Psoas muscle (tissue), 7 donors: ENCODE measurements at regions not wholly inside any gene's neighbourhood (a gene's known extent, or its start where the extent isn't known, plus 50 kb on each side); places are given as distances from the start of the nearest gene placed in this dataset.

Experiments used
- ATAC-seq, 4 donors: fragments of 200-7000 bp; cut with Tn5 transposase; one replicate each; pipeline ENCODE4 v1.9.1; 2020; ENCODE audit warnings: moderate library complexity in 3 of 4, mild to moderate bottlenecking in 2 of 4
- DNase-seq, 2 donors: peaks; one replicate each; pipeline ENCODE4 v3.0.0-alpha.2; 2020
- H3K27ac ChIP-seq: fragments of 200-600 bp; one replicate; pipeline ENCODE4 v1.8.0; 2022
- H3K27me3 ChIP-seq, 3 donors: fragments of 200-600 bp in 1 of 3; one replicate each; pipeline versions ENCODE4 v1.6.1 to v1.8.0; 2013 to 2022; ENCODE audit warnings: low read length in 2 of 3, mild to moderate bottlenecking in 2 of 3, moderate library complexity in 1 of 3; ENCODE audit not compliant: insufficient read depth in 3 of 3
- H3K36me3 ChIP-seq, 2 donors: fragments of 200-600 bp in 1 of 2; one replicate each; pipeline versions ENCODE4 v1.6.1 to v1.8.0; 2013 to 2022; ENCODE audit warnings: low read depth in 1 of 2, mild to moderate bottlenecking in 1 of 2, moderate library complexity in 1 of 2; ENCODE audit not compliant: insufficient read depth in 1 of 2
- H3K4me1 ChIP-seq: fragments of 200-600 bp; one replicate; pipeline ENCODE4 v1.8.0; 2022
- H3K4me3 ChIP-seq: fragments of 200-600 bp; one replicate; pipeline ENCODE4 v1.8.0; 2022; ENCODE audit warnings: mild to moderate bottlenecking
- H3K9me3 ChIP-seq: fragments of 200-600 bp; one replicate; pipeline ENCODE4 v1.8.0; 2022
- WGBS, 3 donors: extraction: QIAGEN DNeasy Blood & Tissue Kit; methylation state at CpG; one replicate each; pipeline versions ENCODE4 v1.1.6 to v1.1.7; 2013; 5-methylcytosine and 5-hydroxymethylcytosine counted together
- intact Hi-C, 2 donors: fragments of 100-400 bp; cut with DNase I; formaldehyde crosslinking; loops; one replicate each; pipeline versions ENCODE4 v1.11.0 to v1.14.2; 2022
- TF ChIP-seq, protein P1 (sequence below): fragments of 200-600 bp; IDR thresholded peaks from one replicate; pipeline ENCODE4 v1.8.0; 2022; ENCODE audit warnings: antibody characterized with exemption
- donor health status: healthy with polysubstance abuse.
- donor health status: DM: no; HTN: no; CAD: no; lungs with moderate emphysema.
- donor health status: Bipolar disorder and iron deficiency.
- donor health status: healthy.
- donor health status: DM: yes; HTN: yes; CAD: no.
- donor health status: DM: no; HTN: no; CAD: no.
- donor health status: DM: yes; HTN: yes; CAD: no.

DNA sequence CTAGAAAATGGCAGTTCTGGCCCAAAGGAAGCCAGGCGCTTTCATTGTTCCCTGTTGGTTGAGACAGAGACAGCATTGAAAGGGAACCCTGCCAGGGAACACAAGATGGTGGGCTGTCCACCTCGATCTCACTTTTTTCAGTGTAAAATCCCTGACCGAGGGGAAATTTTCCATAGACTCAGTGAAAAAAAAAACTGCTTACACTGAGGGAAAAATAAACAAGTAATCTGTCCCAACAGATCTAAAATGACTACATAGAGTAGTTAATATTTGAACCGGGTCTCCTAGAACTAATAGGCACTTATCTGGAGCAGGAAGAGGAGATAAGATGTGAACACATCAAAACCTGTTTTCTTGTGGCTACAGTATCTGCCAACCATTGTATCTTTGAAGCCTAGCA, 763.4 kb upstream of the GOLIM4 start:
- Histone ChIP-seq H3K27ac (no peak overlapping the region), H3K4me3 (no peak overlapping the region), H3K36me3 (no peaks in the 10 kb centered on the region), H3K9me3 (no peaks in the 10 kb centered on the region), H3K27me3 (no peaks in the 10 kb centered on the region), H3K4me1 (no peaks in the 10 kb centered on the region)
- TF ChIP-seq, protein P1, sequence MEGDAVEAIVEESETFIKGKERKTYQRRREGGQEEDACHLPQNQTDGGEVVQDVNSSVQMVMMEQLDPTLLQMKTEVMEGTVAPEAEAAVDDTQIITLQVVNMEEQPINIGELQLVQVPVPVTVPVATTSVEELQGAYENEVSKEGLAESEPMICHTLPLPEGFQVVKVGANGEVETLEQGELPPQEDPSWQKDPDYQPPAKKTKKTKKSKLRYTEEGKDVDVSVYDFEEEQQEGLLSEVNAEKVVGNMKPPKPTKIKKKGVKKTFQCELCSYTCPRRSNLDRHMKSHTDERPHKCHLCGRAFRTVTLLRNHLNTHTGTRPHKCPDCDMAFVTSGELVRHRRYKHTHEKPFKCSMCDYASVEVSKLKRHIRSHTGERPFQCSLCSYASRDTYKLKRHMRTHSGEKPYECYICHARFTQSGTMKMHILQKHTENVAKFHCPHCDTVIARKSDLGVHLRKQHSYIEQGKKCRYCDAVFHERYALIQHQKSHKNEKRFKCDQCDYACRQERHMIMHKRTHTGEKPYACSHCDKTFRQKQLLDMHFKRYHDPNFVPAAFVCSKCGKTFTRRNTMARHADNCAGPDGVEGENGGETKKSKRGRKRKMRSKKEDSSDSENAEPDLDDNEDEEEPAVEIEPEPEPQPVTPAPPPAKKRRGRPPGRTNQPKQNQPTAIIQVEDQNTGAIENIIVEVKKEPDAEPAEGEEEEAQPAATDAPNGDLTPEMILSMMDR = no peak
- WGBS, 3 donors = 85 to 89% (median 87%) methylated on average over 4 of the region's 4 CpGs
- DNase-seq (no peak), ATAC-seq (no peak)
- intact Hi-C loops = no loop called here

DNA sequence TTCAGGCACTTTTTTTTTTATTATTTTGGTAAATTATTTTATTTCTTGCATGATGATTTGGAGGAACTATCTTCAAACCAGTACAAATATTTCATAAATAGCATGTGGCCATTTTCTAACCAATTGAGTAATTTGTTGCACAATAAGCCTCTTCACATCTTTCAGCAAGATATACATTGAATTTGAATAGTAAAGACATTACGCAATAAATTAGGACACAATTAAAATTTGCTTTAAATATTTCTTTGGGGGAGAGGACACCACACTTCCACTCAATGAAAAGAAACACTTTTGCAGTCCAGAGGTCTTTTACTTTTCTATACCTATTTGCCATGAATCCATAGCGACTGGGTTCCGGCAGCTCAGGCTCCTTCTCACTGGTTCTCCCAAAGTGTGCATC, 762.6 kb upstream of the GOLIM4 start:
- WGBS, 3 donors = 98 to 99% (median 99%) methylated on average over 3 of the region's 3 CpGs
- H3K4me1 ChIP-seq = no peaks in the 10 kb centered on the region
- DNase-seq (no peak), ATAC-seq (no peak)
- H3K36me3 ChIP-seq = no peaks in the 10 kb centered on the region
- intact Hi-C loops = no loop called here
- no peak overlapping the region for H3K27ac ChIP-seq
- TF ChIP-seq, protein P1 = no peak
- no peaks in the 10 kb centered on the region for H3K9me3 ChIP-seq
- no peak overlapping the region for H3K4me3 ChIP-seq
- no peaks in the 10 kb centered on the region for H3K27me3 ChIP-seq

DNA sequence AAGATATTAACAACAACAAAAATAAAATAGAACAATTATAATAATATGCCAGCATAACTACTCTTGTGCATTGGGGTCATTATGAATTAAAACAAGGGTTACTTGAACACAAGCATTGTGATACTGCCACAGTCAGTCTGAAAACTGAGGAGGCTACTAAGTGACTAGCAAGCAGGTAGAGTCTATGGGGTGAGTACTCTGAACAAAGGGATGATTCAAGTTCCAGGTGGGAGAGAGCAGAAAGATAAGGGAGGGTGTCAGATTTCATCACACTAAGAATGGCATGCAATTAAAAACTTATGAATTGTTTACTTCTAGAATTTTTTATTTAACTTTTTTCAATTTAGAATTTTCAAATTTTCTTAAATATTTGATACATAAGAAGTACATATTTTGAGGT, 754.4 kb upstream of the GOLIM4 start:
- no peak for ATAC-seq
- intact Hi-C loops = no loop called here
- DNase-seq = no peak
- no peaks in the 10 kb centered on the region for H3K4me1 ChIP-seq
- no peak overlapping the region for H3K4me3 ChIP-seq
- TF ChIP-seq, protein P1 = no peak
- H3K27ac ChIP-seq = no peak overlapping the region
- H3K9me3 ChIP-seq = no peaks in the 10 kb centered on the region
- no peaks in the 10 kb centered on the region for H3K36me3 ChIP-seq
- peaks cover 0 to 5% (median 0%) of the 10 kb centered on the region in 3 donors for H3K27me3 ChIP-seq

DNA sequence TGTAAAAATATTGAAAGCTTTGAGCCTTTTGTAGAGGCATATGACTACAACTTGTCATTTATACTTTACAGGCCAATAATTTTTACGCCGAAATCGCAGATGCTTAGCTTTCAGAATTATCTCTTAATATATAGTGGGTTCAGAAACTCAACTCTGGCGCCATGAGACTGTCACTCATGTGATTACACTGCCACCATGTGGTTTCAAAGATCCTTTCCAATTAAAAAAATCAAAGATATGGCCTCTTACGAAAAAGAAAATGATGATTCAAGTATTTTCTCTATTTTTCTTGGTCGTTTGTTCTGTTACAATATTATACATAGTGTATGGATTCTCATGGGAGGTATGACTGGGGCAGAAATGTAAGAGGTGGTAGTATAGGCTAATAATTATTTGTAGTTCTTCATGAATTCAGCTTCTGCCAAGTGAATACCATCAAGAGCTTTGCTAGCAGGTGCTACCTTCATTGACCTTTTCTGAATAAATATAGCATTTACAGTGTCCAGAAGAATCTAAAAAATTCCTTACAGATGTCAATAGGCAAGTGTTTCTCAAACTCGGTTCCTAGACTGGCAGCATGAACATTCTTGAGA, 751.7 kb upstream of the GOLIM4 start:
- ATAC-seq = no peak
- TF ChIP-seq, protein P1 = peak; percentile 59
- 11 to 14% (median 11%) methylated on average over 7 of the region's 7 CpGs for WGBS, 3 donors

DNA sequence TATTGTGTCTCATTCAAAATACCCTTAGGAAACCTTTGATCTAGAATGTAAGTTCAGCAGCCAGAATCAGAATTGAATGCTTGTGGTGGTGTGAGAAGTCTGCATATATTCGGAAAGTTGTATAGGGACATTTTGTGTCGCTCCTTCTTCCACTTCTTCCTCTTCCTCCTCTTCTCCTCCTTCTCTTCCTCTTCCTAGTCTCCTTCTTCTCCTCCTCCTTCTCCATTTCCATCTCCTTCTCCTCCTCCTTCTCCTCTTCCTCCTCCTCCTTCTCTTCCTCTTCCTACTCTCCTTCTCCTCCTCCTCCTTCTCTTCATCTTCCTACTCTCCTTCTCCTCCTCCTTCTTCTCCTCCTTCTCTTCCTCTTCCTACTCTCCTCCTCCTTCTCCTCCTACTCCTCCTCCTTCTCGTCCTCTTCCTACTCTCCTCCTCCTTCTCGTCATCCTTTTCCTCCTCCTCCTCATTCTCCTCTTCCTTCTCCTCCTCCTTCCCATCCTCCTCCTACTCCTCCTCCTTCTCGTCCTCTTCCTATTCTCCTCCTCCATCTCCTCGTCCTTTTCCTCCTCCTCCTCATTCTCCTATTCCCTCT, 749.3 kb upstream of the GOLIM4 start:
- intact Hi-C loops = loop anchor here (5.0 kb wide), 2 partner anchors 333 to 638 kb away; no protein-coding TSS in a partner anchor
- Histone ChIP-seq H3K4me1 (no peaks in the 10 kb centered on the region), H3K4me3 (no peak overlapping the region), H3K27me3 (peaks cover 0 to 5% (median 0%) of the 10 kb centered on the region in 3 donors), H3K36me3 (no peaks in the 10 kb centered on the region), H3K9me3 (no peaks in the 10 kb centered on the region), H3K27ac (no peak overlapping the region)
- DNase-seq (no peak), ATAC-seq (no peak)
- WGBS, 3 donors = 68 to 79% (median 70%) methylated on average over 6 of the region's 6 CpGs
- TF ChIP-seq, protein P1 = no peak

More for the DNA sequence above, 751.7 kb upstream of the GOLIM4 start:
- Histone ChIP-seq H3K4me3 (no peak overlapping the region), H3K27me3 (peaks cover 0 to 5% (median 0%) of the 10 kb centered on the region in 3 donors), H3K9me3 (no peaks in the 10 kb centered on the region), H3K4me1 (no peaks in the 10 kb centered on the region), H3K27ac (no peak overlapping the region), H3K36me3 (no peaks in the 10 kb centered on the region)
- intact Hi-C loops = loop anchor here (2.0 to 5.0 kb wide), 3 partner anchors 335 to 640 kb away; no protein-coding TSS in a partner anchor
- DNase-seq = no peak
